T47D (cell line): ENCODE measurements at regions not wholly inside any gene's neighbourhood (a gene's known extent, or its start where the extent isn't known, plus 50 kb on each side); places are given as distances from the start of the nearest gene placed in this dataset.
"Not testable (repeated sequence)": the region's sequence is repeated elsewhere in the genome, so short reads cannot be mapped to it uniquely, and the experiment has no call there.

ENCODE experiments used
- DNase-seq, 2 experiments: peaks; one replicate each; pipeline versions ENCODE4 v3.0.0 to v3.0.0-alpha.2; 2011 to 2012; ENCODE audit warnings: low read depth in 1 of 2, low spot score in 1 of 2
- JUND ChIP-seq: IDR thresholded peaks from 2 replicates; pipeline ENCODE4 v1.6.1; 2012; ENCODE audit warnings: low read depth
- in situ Hi-C: cut with HindIII; loops from 2 replicates; pipeline ENCODE4 v1.10.0; 2016; ENCODE audit warnings: low sequenced_read_pairs, low pct_unique_long_range_greater_than_20kb

DNA sequence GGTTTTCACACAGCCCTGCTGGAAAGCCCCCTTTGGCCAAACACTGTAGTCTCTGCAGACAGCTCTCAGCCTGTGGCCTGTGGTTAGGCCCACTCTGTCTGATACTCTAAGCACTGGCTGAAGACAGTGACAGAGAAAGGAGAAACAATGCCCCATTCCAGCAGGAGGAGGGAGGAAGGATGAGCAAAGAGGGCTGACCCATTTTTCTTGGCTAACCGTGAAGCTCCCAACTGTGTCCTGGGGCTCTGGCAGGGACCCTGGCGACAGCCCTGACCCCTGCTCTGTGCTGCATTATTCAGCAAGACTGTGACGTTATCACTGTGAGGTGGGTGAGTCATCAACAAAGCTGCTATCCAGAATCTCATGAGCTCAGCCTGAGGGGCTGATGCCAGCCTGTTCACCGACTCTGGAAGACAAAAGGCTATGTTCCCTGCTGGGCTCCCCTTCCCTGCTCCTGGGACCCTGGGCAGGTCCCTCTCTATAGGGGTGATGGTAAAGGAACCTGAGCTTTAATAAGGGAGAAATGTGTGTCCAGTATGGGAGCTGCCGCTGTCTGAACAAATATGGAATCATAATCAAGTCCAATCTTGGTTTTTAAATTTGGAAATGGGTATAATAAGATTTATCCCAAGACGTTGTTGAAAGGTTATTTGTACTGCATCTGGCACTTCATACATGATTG, 107.0 kb downstream of the RHOU start:
- in situ Hi-C loops, result no loop called here
- DNase-seq, result no peak
- TF ChIP-seq JUND, result no peak

DNA sequence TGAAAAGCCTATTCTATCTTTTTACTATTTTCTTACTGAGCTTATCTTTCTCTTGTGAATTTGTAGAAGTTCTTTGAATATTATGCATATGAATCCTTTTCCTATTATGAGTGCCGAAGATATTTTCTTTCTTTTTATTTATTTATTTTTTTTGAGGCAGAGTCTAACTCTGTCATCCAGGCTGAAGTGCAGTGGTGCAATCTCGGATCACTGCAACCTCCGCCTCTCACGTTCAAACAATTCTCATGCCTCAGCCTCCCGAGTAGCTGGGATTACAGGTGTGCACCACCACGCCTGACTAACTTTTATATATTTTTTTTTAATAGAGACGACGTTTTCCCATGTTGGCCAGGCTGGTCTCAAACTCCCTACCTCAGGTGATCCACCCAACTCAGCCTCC, 109.8 kb downstream of the RHOU start:
- TF ChIP-seq JUND, result no peak
- in situ Hi-C loops, result no loop called here
- no peak for DNase-seq

DNA sequence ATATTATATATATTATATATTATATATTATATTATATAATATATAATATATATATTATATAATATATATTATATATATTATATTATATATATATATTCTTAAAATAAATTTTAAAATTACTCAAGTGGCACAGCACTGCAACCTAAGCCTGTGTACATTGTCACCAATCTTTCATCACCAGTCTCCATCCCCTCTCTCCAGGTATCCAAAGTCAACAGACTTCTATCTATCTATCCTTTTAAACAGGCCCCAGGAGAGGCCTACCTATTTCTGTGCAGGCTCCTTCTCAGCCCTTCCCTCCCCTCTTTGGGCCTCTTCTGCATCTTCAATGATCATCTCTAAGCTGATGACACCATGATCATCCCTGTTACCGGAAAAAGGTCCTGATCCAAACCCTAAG, 111.7 kb downstream of the RHOU start:
- in situ Hi-C loops, result no loop called here
- TF ChIP-seq JUND, result no peak
- no peak for DNase-seq

DNA sequence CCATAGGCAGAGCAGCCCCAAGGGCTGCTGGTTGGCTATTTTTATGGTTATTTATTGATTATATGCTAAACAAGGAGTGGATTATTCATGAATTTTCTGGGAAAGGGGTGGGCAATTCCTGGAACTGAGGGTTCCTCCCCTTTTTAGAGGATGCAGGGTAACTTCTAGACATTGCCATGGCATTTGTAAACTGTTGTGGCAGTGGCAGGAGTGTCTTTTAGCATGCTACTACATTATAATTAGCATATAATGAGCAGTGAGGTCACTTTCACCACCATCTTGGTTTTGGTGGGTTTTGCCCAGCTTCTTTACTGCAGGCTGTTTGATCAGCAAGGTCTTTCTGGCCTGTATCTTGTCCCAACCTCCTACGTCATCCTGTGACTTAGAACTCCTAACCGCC, 112.2 kb downstream of the RHOU start:
- in situ Hi-C loops, DNase-seq: not testable (repeated sequence)

DNA sequence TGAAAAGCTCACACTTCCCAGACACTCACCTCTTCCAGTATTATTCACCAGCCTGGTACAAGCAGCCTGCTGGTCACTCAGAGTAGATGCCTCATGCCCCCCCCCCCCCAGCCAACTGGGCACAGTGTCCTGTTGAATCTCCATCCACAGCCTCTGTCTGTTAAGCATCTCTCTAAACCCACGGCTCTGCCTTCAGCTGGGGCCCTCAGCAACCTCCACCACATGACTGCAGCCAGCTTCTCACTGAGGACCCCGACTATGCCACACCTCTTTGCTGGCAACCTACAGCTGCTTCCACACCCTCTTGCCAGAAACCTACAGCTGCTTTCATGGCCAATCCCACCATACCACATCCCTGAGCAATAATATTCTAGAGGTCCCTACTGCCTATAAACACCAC, 113.1 kb downstream of the RHOU start:
- no peak for DNase-seq
- no peak for TF ChIP-seq JUND
- in situ Hi-C loops, result no loop called here

DNA sequence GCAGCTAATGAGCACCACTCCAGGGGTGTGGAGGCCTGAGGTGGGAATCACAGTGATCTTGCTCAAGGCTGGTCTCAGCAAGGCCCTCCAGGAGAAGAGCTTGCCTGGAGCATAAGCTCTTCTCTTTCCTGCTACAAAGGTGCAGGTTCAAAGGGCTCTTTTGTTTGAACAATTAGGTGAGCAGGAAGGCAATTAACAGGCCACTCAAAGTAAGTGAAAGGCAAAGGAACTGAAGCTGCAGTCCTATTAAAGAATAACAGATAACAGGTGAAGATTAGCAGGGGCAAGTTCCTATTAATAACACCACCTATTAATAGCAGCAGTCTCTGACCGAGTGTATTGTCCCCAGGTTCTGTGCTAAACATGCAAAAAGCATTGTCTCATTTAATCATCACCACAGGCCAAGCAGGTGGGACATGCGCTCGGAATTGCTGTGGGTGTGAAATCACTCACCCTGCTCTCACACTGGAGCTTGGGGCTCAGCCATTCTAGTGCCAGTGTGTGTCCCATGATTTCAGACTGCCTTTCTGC, 113.8 kb downstream of the RHOU start:
- DNase-seq, result no peak
- in situ Hi-C loops, result no loop called here
- TF ChIP-seq JUND, result no peak

DNA sequence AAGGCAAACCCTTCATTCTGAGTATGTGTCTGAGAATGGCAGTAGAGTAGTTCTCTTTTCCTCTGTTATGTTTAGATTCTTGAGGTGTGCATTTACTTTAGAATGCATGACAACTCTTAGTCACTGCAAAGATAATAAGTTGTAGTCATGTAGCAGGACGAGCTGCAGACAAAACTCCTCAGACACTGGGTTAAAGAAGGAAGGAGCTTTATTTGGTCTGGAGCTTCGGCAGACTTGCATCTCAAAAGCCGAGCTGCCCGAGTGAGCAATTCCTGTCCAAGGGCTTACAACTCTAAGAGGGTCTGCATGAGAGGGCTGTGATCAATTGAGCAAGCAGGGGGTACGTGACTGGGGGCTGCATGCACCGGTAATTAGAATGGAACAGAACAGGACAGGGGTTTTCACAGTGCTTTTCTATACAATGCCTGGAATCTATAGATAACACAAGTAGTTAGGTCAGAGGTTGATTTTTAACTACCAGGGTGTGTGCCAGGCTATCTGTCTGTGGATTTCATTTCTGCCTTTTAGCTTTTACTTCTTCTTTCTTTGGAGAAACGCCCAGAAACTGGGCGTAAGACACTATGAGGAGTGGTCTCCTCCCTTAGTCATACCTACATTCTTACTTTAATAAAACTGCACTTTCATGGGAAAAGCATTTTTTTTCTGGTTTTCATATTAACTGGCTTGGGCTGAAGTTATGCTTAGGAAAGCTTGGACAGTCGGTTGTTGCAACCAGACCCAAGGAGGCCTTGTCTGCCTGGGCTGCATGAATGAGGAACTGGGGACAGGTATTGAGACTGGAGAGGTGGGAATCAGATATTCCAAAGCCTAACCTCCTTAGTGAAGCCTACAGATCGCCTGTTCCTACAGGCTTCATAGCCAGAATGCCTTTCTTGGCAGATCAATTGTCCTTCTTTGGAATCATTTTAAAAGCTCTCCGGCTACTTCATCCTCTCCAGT, 115.1 kb downstream of the RHOU start:
- no peak for DNase-seq
- TF ChIP-seq JUND, result no peak
- in situ Hi-C loops, result no loop called here

DNA sequence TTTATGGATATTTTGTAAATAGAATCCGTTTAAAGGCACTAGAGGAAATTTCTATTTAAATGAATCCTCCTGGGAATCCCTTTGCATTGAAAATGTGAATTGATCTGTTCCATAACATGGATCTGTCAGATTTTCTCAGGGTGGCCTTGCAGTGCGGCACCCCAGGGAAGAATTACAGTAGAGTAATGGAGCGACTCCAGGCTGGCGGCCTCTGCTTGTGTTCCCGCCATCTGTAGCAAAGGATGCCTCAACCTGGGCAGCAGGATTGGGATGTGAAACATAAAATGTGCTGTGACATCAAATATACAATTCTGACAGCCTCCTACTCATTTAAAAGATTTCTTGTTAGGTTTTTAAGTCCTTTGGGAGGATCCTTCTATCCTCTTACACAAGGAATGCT, 115.9 kb downstream of the RHOU start:
- TF ChIP-seq JUND, result no peak
- in situ Hi-C loops, result no loop called here
- no peak for DNase-seq

DNA sequence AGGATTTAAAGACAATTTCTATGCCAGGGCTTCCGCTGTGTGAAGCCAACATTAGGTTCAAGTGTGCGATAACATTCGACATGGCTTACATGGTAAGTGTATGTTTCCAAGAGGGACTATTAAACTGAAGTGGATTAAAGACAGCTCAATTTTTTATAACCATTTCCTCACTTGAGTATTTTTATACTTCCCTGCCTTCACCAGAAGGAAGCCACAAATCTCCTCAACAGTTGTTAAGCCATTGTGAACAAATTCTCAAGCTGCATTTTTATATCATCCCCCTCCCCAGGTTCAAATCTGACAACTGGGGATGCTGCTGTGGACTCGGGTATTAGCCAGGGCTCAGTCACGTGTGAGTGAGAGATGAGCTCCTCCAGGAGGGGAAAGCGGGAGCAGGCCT, 116.3 kb downstream of the RHOU start:
- in situ Hi-C loops, result no loop called here

DNA sequence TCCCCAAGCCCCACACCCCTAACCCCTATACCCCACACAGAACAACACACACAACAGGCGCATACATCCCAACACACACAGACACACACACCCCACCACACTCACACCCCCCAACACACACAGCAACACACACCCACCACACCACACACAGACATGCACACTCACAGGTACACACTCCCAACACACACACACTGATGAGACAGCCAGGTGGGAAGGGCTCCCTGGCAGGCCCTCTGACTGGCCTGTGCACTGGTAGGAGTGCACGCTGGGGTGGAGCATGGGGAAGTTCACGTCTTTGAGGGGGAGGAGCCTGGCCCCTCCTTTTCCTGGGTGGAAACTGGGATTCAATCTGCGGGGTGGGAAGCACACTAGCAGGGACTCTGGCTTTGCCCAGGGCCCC, 116.7 kb downstream of the RHOU start:
- DNase-seq, result no peak
- no peak for TF ChIP-seq JUND
- in situ Hi-C loops, result no loop called here

More for the DNA sequence above, 116.3 kb downstream of the RHOU start:
- no peak for DNase-seq
- no peak for TF ChIP-seq JUND

DNA sequence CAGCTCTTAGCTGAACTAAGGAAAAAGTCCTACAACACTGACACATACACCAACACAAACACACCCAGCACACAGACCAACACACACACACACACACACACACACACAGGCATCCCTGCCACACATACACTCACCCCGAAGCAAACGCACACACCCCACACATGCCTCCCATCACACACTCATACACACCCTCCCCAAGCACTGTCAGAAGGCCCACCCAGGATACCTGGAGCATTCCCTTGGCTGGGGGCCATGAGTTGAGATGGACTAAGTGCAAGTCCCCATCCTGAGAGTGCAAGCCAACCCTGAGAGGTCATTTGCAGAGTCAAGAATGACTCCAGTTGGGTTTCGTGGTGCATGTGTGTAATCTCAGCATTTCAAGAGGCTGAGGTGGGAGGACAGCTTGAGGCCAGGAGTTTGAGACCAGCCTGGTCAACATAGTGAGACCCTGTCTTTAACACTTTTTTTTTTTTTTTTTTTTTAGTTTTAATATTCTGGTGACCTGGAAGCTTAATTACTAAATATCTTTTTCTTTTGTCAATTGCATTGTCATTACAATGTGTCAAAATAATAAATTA, 117.3 kb downstream of the RHOU start:
- DNase-seq, result no peak
- no peak for TF ChIP-seq JUND
- in situ Hi-C loops, result no loop called here

DNA sequence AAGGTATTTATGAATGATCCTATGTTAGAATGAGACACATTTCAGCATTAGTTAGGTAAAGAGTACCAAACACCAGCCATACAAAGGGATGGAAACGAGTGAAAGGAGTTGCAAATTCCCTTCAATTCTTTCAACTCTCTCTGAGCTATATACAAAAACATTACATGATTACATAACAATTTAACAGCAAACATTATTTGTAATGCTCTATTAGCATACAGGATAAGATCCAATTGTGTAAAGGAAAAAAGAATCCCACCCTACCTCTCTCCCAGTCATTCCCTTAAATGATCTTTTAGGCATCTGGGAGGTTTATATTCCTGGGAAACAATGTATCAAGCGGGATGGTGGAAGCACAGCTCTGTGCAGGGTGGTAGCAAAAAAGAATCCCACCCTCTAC, 117.9 kb downstream of the RHOU start:
- in situ Hi-C loops, result no loop called here
- DNase-seq, result no peak
- no peak for TF ChIP-seq JUND

DNA sequence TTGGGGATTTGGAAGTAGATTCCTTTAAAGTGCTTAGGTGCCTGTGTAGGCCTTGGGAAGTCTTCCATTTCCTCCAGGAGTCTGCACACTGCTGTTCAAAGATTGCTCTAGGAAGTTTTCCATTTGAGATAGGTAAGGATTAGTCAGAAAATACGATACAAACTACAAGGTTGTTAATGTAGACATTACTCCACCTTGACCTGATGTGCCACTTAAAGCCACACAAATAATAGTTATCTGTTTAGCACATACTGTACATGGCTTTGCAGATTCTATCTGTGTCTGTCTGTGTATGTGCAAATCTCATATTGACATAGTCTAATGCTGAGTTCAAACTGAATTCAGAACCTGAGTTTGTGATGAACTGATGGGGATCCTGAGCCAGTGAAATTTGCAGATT, 118.4 kb downstream of the RHOU start:
- DNase-seq, result no peak
- no peak for TF ChIP-seq JUND
- in situ Hi-C loops, result no loop called here
